IMR-90 (cell line): ENCODE measurements at regions not wholly inside any gene's neighbourhood (a gene's known extent, or its start where the extent isn't known, plus 50 kb on each side); places are given as distances from the start of the nearest gene placed in this dataset.
A peak's percentile ranks its signal among the peaks of the same experiment; 100 is the strongest.

Experiments used
- BHLHE40 ChIP-seq: fragments of 150-350 bp; IDR thresholded peaks from 2 replicates; pipeline ENCODE4 v1.6.1; 2016; ENCODE audit warnings: mild to moderate bottlenecking, low read depth, low read length
- CHD1 ChIP-seq: IDR thresholded peaks from 2 replicates; pipeline ENCODE4 v1.6.1; 2012; ENCODE audit warnings: low read depth, low read length, improper control_type of control experiment
- CTCF ChIP-seq: conservative IDR thresholded peaks from 2 replicates; pipeline ENCODE4 v1.5.1; 2012; ENCODE audit warnings: mild to moderate bottlenecking, low read depth, low read length, improper control_type of control experiment
- ELK1 ChIP-seq: fragments of 150-350 bp; IDR thresholded peaks from 2 replicates; pipeline ENCODE4 v1.6.1; 2016; ENCODE audit warnings: low read depth, mild to moderate bottlenecking, low read length, moderate library complexity, borderline replicate concordance
- MAFK ChIP-seq: IDR thresholded peaks from 2 replicates; pipeline ENCODE4 v1.6.1; 2012; ENCODE audit warnings: low read depth, low read length, improper control_type of control experiment
- MAZ ChIP-seq: IDR thresholded peaks from 2 replicates; pipeline ENCODE4 v1.6.1; 2012; ENCODE audit warnings: low read depth, mild to moderate bottlenecking, low read length, improper control_type of control experiment, moderate library complexity, borderline replicate concordance
- MXI1 ChIP-seq: IDR thresholded peaks from 2 replicates; pipeline ENCODE4 v1.6.1; 2012; ENCODE audit warnings: low read depth, mild to moderate bottlenecking, low read length, moderate library complexity, borderline replicate concordance
- POLR2A ChIP-seq: IDR thresholded peaks from 2 replicates; pipeline ENCODE4 v1.6.1; 2012; ENCODE audit warnings: mild to moderate bottlenecking, low read depth, low read length
- RAD21 ChIP-seq: IDR thresholded peaks from 2 replicates; pipeline ENCODE4 v1.6.1; 2012; ENCODE audit warnings: low read length, improper control_type of control experiment
- RCOR1 ChIP-seq: IDR thresholded peaks from 2 replicates; pipeline ENCODE4 v1.6.1; 2012; ENCODE audit warnings: mild to moderate bottlenecking, low read length, improper control_type of control experiment; ENCODE audit not compliant: insufficient replicate concordance
- RFX5 ChIP-seq: IDR thresholded peaks from 2 replicates; pipeline ENCODE4 v1.8.0; 2012; ENCODE audit warnings: low read depth, mild to moderate bottlenecking, low read length, moderate library complexity

GRCh38 chr16:86899757-86900156 lies 321.4 kb downstream of the FOXL1 start:
- TF ChIP-seq CTCF (no peak), MAFK (peak; percentile 40; the same call in 1 of the 2 replicates), POLR2A (no peak), CHD1 (no peak), BHLHE40 (no peak), MXI1 (no peak), ELK1 (no peak), RFX5 (no peak), MAZ (no peak), RAD21 (no peak), RCOR1 (no peak)
